ENCODE measurements at regions not wholly inside any gene's neighbourhood (a gene's known extent, or its start where the extent isn't known, plus 50 kb on each side); places are given as distances from the start of the nearest gene placed in this dataset.

DNA sequence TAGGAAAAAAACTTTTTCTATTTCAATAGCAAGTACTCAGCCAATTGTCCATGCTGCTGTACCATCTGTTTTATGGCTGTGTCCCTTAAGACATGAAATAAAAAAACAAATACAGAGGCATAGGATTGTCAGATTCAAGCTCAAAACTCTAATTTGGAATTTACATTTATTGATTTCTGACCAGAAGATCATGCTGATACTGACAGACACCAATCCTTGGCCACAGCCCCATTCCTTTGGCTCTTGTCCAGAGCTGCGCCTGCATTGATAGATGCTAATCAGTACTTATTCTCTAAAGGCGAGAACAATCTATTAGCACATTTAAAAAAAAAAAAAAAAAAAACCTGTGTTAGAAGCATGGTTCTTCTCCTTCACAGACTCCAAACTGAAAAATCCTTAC is 384.6 kb downstream of the TMEM232 start:
- Histone ChIP-seq H4K20me1 (replicated peaks; ENCODE audit: control insufficient read depth, extremely low read depth, insufficient read depth, low read length) (no peaks in the 10 kb centered on the region), H3K9ac (replicated peaks; ENCODE audit: extremely low read depth, insufficient read depth, low read length) (no peak overlapping the region), H2AFZ (ENCODE audit: low read depth, low read length) (no peak overlapping the region), H3K9me3 (replicated peaks; ENCODE audit: control insufficient read depth, insufficient read depth, low read length) (peaks cover 2% of the 10 kb centered on the region), H3K79me2 (ENCODE audit: control insufficient read depth, insufficient read depth, low read length) (no peaks in the 10 kb centered on the region), H3K4me2 (ENCODE audit: insufficient read depth, low read length) (no peak overlapping the region), H3K9me1 (replicated peaks; ENCODE audit: control insufficient read depth, extremely low read depth, insufficient read depth, low read length) (no peaks in the 10 kb centered on the region), H3K4me1 (ENCODE audit: control insufficient read depth, extremely low read depth, insufficient read depth, low read length) (no peaks in the 10 kb centered on the region), H3K27me3 (ENCODE audit: control insufficient read depth in 2 of 2, insufficient read depth in 2 of 2, low read length in 2 of 2) (no peaks in the 10 kb centered on the region), H3K36me3 (ENCODE audit: control insufficient read depth in 2 of 2, extremely low read depth in 1 of 2, insufficient read depth in 2 of 2, low read length in 2 of 2) (no peaks in the 10 kb centered on the region), H3K4me3 (replicated peaks in 1 of 3; ENCODE audit: insufficient read depth in 1 of 3, low read depth in 1 of 3, low read length in 3 of 3) (no peak overlapping the region), H3K27ac (ENCODE audit: insufficient read depth, low read depth, low read length) (no peak overlapping the region)
- FAIRE-seq (no peak), DNase-seq (ENCODE audit: low read depth, low spot score) (no peak)
- ChIA-PET CTCF (no interaction called here), POLR2A (no interaction called here)
- BruUV-seq (replicated peaks): no TSS peak
- dilution Hi-C loops (cut with MboI; ENCODE audit: extremely low pct_ligation_motif_present, low sequenced_read_pairs): no loop called here
- intact Hi-C loops (cut with micrococcal nuclease): no loop called here
- TF ChIP-seq JUN (IDR thresholded peaks at IDR 0.05; ENCODE audit: borderline replicate concordance, insufficient read depth, insufficient read length, low read depth) (no peak), EZH2 (IDR thresholded peaks at IDR 0.05; ENCODE audit: borderline replicate concordance, low read depth, low read length, severe bottlenecking) (no peak)

DNA sequence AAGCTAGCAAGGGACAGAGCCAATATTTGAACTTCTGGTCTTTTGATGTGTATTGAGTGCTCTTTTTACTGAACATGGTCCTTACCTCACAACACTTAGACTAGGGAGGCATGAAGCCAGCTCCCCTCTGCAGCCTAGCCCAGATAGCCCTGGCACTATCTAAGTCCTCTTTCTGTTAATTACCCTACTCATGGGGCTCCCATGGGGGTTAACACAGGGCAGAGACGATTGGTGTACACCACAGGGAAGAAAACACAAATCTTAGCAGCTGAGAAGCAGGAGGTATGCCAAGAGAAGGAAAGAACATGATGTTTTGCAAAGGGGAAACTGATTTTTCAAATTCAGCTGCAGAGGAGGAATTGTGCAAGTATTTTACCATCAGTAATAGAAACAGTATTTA is 383.8 kb downstream of the TMEM232 start:
- no peaks in the 10 kb centered on the region for H3K9me3 ChIP-seq (replicated peaks; ENCODE audit: control insufficient read depth, insufficient read depth, low read length)
- H3K4me2 ChIP-seq (ENCODE audit: insufficient read depth, low read length): no peak overlapping the region
- POLR2A ChIA-PET: no interaction called here
- H4K20me1 ChIP-seq (replicated peaks; ENCODE audit: control insufficient read depth, extremely low read depth, insufficient read depth, low read length): no peaks in the 10 kb centered on the region
- no peaks in the 10 kb centered on the region for H3K79me2 ChIP-seq (ENCODE audit: control insufficient read depth, insufficient read depth, low read length)
- H3K4me1 ChIP-seq (ENCODE audit: control insufficient read depth, extremely low read depth, insufficient read depth, low read length): no peaks in the 10 kb centered on the region
- H3K9ac ChIP-seq (replicated peaks; ENCODE audit: extremely low read depth, insufficient read depth, low read length): no peak overlapping the region
- dilution Hi-C loops (cut with MboI; ENCODE audit: extremely low pct_ligation_motif_present, low sequenced_read_pairs) (no loop called here), intact Hi-C loops (cut with micrococcal nuclease) (no loop called here)
- H2AFZ ChIP-seq (ENCODE audit: low read depth, low read length): no peak overlapping the region
- H3K36me3 ChIP-seq (ENCODE audit: control insufficient read depth in 2 of 2, extremely low read depth in 1 of 2, insufficient read depth in 2 of 2, low read length in 2 of 2): no peaks in the 10 kb centered on the region
- no peaks in the 10 kb centered on the region for H3K9me1 ChIP-seq (replicated peaks; ENCODE audit: control insufficient read depth, extremely low read depth, insufficient read depth, low read length)
- TF ChIP-seq POLR2A (IDR thresholded peaks at IDR 0.05; ENCODE audit: low read depth, low read length): no peak
- no peak for TF ChIP-seq GATA2 (IDR thresholded peaks at IDR 0.05; ENCODE audit: insufficient read depth, insufficient read length, low read depth, low read length)
- TF ChIP-seq FOS (IDR thresholded peaks at IDR 0.05; ENCODE audit: borderline replicate concordance, insufficient read depth, low read length): no peak
- TF ChIP-seq MAX (IDR thresholded peaks at IDR 0.05; ENCODE audit: insufficient read depth, insufficient read length): no peak
- TF ChIP-seq MYC (IDR thresholded peaks at IDR 0.05; ENCODE audit: low read depth, low read length): no peak
- TF ChIP-seq EZH2 (IDR thresholded peaks at IDR 0.05; ENCODE audit: borderline replicate concordance, low read depth, low read length, severe bottlenecking): no peak
- no peak for TF ChIP-seq POLR2AphosphoS5 (IDR thresholded peaks at IDR 0.05; ENCODE audit: insufficient read depth, low read depth, low read length)
- no peak for TF ChIP-seq JUN (IDR thresholded peaks at IDR 0.05; ENCODE audit: borderline replicate concordance, insufficient read depth, insufficient read length, low read depth)
- TF ChIP-seq CTCF (IDR thresholded peaks at IDR 0.05; ENCODE audit: extremely low read depth in 1 of 2, insufficient read depth in 1 of 2, low read depth in 1 of 2, low read length in 2 of 2): no peak
- no peaks in the 10 kb centered on the region for H3K27me3 ChIP-seq (ENCODE audit: control insufficient read depth in 2 of 2, insufficient read depth in 2 of 2, low read length in 2 of 2)
- FAIRE-seq (no peak), DNase-seq (ENCODE audit: low read depth, low spot score) (no peak)
- BruUV-seq (replicated peaks): no TSS peak
- no peak overlapping the region for H3K4me3 ChIP-seq (replicated peaks in 1 of 3; ENCODE audit: insufficient read depth in 1 of 3, low read depth in 1 of 3, low read length in 3 of 3)
- H3K27ac ChIP-seq (ENCODE audit: insufficient read depth, low read depth, low read length): no peak overlapping the region
- CTCF ChIA-PET: no interaction called here

All from endothelial cell of umbilical vein (primary cell).